ENCODE measurements at regions not wholly inside any gene's neighbourhood (a gene's known extent, or its start where the extent isn't known, plus 50 kb on each side); places are given as distances from the start of the nearest gene placed in this dataset.
"Not testable (repeated sequence)": the region's sequence is repeated elsewhere in the genome, so short reads cannot be mapped to it uniquely, and the experiment has no call there.

GRCh38 chr4:116539744-116540143 is 545.6 kb downstream of the TRAM1L1 start:
- no peak for DNase-seq (ENCODE audit: low spot score)

DNA sequence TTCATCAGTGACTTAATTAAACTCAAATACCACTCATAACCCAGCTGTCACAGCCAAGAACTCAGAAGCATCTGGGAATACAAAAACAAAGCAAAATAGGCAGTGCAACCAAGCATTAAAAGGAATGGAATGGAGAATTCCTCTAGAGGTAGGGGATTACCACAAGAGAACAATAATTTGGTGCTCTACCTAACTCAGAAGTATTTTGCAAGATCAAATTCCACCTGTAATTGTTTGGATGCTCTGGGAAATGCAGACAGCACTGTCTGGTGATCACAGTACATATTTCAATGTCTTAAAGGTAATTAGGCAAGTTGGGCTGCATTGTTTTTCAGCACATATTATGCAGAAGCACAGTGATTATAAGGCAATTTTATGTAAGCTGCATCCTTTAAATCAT is 547.5 kb downstream of the TRAM1L1 start:
- DNase-seq (ENCODE audit: low spot score) = no peak

GRCh38 chr4:116536024-116536423 is 549.4 kb downstream of the TRAM1L1 start:
- not testable (repeated sequence) for DNase-seq (ENCODE audit: low spot score)

- DNase-seq (ENCODE audit: low spot score) = no peak
Measured at GRCh38 chr4:116531870-116532269, 553.5 kb downstream of the TRAM1L1 start.

- no peak for DNase-seq (ENCODE audit: low spot score)
Measured at GRCh38 chr4:116531026-116531425, 554.4 kb downstream of the TRAM1L1 start.

DNA sequence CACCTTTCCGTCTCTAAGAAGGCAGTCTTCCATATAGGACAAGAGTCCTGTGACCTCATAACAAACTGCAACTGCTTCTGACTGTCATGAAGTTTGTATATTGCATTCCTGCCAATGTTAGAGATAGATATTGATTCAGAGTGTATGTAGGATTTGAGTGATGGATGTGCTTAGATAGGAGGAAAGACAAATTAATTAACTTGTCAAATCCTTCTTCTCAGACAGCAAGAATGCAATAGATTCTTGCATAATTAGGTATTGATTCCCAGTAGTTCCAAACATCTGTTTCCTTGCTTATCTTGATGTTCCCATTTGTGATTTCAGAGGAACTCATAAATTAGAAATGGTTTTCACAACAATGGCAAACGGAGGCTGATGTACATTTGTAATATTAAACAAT is 555.3 kb downstream of the TRAM1L1 start:
- no peak for DNase-seq (ENCODE audit: low spot score)

GRCh38 chr4:116529129-116529528 is 556.2 kb downstream of the TRAM1L1 start:
- no peak for DNase-seq (ENCODE audit: low spot score)

- DNase-seq (ENCODE audit: low spot score) = no peak
Measured at GRCh38 chr4:116522922-116523321, 562.5 kb downstream of the TRAM1L1 start.

DNA sequence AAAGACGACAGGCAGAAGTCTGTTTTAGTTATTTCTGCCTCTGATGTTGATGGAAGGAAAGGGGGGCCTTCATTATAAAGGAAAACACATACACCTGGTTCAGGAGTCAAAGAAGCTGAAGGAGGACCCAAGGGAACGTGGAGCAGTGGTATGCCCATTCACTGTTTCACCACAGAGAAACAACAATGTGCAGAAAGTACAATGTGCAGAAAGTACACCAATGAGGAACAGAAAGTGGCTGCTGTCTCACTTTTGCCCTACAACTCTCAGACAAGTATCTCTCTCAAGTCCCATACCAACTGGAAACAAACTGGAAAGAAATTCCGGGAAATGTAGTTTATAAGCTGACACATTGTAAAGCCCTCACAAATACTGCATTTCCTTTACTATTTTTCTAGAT is 564.5 kb downstream of the TRAM1L1 start:
- DNase-seq (ENCODE audit: low spot score) = no peak

- DNase-seq (ENCODE audit: low spot score) = no peak
Measured at GRCh38 chr4:116516711-116517110, 568.7 kb downstream of the TRAM1L1 start.

- DNase-seq (ENCODE audit: low spot score) = no peak
Measured at GRCh38 chr4:116515959-116516358, 569.4 kb downstream of the TRAM1L1 start.

DNA sequence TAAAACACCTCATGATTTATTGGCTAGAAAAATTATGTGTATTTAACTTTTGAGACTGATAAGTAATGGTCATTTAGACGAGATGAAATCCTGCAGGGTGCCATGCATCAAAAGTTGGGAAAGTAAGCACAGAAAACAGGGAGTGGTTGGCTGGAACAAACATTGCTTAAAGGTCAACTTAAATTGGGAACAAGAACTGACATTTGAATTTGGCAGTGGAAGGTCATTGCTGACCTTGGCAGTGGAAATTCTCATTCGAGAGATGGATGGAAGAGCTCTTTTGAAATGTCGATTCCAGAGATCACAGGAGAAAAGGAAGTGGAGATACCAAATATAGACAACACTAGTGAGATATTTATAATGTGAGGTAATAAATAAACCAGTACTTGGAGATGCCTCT is 572.8 kb downstream of the TRAM1L1 start:
- DNase-seq (ENCODE audit: low spot score) = no peak

DNA sequence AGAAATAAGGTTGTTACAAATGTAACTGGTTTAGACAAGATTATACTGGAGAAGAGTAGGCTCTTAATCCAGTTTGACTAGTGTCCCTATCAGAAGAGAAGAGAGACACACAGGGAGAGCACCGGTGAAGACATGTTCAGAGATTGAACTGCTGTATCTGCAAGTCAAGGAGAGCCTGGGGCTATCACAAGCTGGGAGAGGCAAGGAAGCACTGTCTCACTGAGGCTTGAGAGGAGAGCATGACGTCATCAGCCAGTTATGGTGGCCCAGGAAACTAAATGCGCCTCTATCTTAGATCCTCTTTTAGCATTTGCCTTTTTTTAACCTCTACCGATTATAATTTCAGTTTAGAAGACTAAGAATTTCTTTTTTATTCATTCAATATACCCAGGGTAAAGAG is 583.4 kb downstream of the TRAM1L1 start:
- no peak for DNase-seq (ENCODE audit: low spot score)

- no peak for DNase-seq (ENCODE audit: low spot score)
Measured at GRCh38 chr4:116500225-116500624, 585.2 kb downstream of the TRAM1L1 start.

- DNase-seq (ENCODE audit: low spot score) = no peak
Measured at GRCh38 chr4:116489739-116490138, 595.6 kb downstream of the TRAM1L1 start.

GRCh38 chr4:116486401-116486800 is 599.0 kb downstream of the TRAM1L1 start:
- DNase-seq (ENCODE audit: low spot score) = no peak

DNA sequence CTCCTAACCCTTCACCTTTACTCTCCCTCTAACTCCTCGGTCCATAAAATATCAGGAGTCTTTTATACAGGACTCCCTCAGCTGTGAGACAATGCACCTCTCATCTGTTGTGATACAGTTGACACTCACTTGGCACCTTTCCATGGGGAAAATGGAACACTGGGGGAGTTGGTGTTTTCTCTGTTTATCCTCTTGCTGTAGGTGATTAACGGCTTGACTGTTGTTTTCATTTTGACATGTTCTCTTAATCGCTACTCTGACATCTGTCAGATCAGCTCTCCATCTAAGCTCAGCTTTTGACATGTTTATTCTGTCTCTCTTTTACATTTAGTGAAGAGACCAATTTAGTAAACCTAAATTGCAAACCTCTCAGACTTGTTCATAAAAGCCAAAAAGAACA is 604.8 kb downstream of the TRAM1L1 start:
- no peak for DNase-seq (ENCODE audit: low spot score)

- DNase-seq (ENCODE audit: low spot score) = no peak
Measured at GRCh38 chr4:116478343-116478742, 607.0 kb downstream of the TRAM1L1 start.

DNA sequence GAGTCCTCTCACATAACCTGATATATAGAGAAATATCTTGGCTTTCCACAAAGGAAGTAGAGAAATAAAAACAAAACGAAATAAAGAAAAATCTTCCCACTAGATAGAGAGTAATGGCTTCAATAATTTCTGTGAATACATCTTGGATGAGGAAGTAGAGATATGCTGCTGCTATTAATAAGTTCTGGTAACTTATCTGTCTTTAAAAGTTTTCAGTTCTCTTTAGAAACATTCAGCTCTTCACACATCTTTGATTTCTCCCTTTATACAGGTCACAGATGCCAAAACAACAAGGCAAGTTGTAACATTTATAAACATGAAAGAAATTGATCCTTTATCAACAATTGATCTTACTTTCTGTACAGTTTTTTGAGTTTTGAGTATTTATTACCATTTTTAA is 615.8 kb downstream of the TRAM1L1 start:
- DNase-seq (ENCODE audit: low spot score) = no peak

- DNase-seq (ENCODE audit: low spot score) = no peak
Measured at GRCh38 chr4:116453127-116453526, 632.2 kb downstream of the TRAM1L1 start.

- DNase-seq (ENCODE audit: low spot score) = no peak
Measured at GRCh38 chr4:116449764-116450163, 635.6 kb downstream of the TRAM1L1 start.

GRCh38 chr4:116444117-116444516 is 641.3 kb downstream of the TRAM1L1 start:
- DNase-seq (ENCODE audit: low spot score) = no peak

DNA sequence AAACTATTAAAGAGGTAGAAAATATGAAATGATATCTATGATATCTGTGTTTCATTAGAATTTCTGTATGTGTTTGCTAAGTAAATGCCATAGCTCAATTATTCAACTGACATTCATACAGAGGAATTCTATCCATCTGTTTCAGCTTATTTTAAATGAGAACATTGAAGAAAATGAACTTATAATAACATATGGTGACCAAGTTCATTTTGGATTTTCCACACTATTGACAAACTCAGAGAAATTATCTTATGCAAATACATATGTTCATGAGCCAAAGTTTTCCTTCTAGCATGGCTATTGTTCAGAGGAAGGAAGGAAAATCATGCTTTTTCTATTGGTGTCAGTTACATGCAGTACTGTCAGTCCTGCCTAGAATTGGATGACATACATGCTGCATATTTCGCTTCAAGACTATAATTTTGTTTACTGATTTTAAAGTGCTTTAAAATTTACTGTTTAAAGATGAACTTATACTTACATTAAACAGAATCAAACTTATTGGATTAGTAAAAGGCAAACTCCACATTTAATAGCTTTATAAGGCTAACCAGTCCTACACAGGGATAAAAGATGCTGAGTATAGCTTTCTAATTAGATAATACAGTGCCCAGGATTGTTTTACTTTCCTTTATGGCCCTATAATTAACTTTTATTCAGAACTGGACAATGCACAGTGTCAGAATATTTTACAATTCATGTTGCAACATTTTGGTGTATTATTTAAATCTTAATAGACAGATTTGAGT is 646.2 kb downstream of the TRAM1L1 start:
- no peak for DNase-seq (ENCODE audit: low spot score)

GRCh38 chr4:116438417-116438816 is 647.0 kb downstream of the TRAM1L1 start:
- DNase-seq (ENCODE audit: low spot score) = no peak
